SK-N-SH (cell line): ENCODE measurements at regions not wholly inside any gene's neighbourhood (a gene's known extent, or its start where the extent isn't known, plus 50 kb on each side); places are given as distances from the start of the nearest gene placed in this dataset.

Source experiments
- CTCF ChIA-PET: fragments of 300-600, 350-600 bp; formaldehyde crosslinking; extraction: SDS; loops from one replicate; lab custom pipeline; 2021; lab: Yijun Ruan, JAX
- POLR2A ChIA-PET: fragments of 350-600 bp; sonication (Branson Sonifier 250); formaldehyde crosslinking; extraction: SDS; loops from one replicate; lab custom pipeline; 2020; ENCODE audit warnings: antibody characterized with exemption, inconsistent platforms; lab: Yijun Ruan, JAX
- DNase-seq: peaks from one replicate; pipeline ENCODE4 v3.0.0; 2012
- H2AFZ ChIP-seq: fragments of 200-600 bp; sonication (generic); 2 replicates; pipeline ENCODE4 v1.8.1; 2016; ENCODE audit warnings: antibody characterized with exemption, mild to moderate bottlenecking, low read depth
- H3F3A ChIP-seq: fragments of 200-600 bp; sonication (generic); replicated peaks from 2 replicates; pipeline ENCODE3; 2016; ENCODE audit warnings: antibody characterized with exemption, mild to moderate bottlenecking; ENCODE audit not compliant: insufficient read depth
- H3K27ac ChIP-seq, 2 experiments: fragments of 200-500 bp in 1 of 2; fragments of 200-600 bp in 1 of 2; sonication (Bioruptor generic) in 1 of 2; sonication (generic), shearing (Covaris generic) in 1 of 2; 2 replicates each; pipeline versions ENCODE4 v1.5.1 to v1.6.1; 2014 to 2016; ENCODE audit warnings: low read depth in 2 of 2, inconsistent platforms in 1 of 2, low read length in 1 of 2, mild to moderate bottlenecking in 1 of 2, mixed read lengths in 1 of 2
- H3K27me3 ChIP-seq: fragments of 200-600 bp; sonication (generic), shearing (Covaris generic); 2 replicates; pipeline ENCODE4 v1.6.1; 2016; ENCODE audit warnings: mixed run types; ENCODE audit not compliant: insufficient read depth
- H3K36me3 ChIP-seq, 2 experiments: fragments of 200-500 bp in 1 of 2; fragments of 200-600 bp in 1 of 2; sonication (Bioruptor generic) in 1 of 2; sonication (generic) in 1 of 2; replicated peaks in 1 of 2; 2 replicates each; pipeline versions ENCODE3 to v1.5.1; 2014 to 2016; ENCODE audit warnings: low read length in 1 of 2, mild to moderate bottlenecking in 1 of 2; ENCODE audit not compliant: insufficient read depth in 2 of 2, control insufficient read depth in 1 of 2
- H3K4me1 ChIP-seq, 2 experiments: fragments of 200-500 bp in 1 of 2; fragments of 200-600 bp in 1 of 2; sonication (Bioruptor generic) in 1 of 2; sonication (generic), shearing (Covaris generic) in 1 of 2; 2 replicates each; pipeline versions ENCODE4 v1.5.1 to v1.6.1; 2014 to 2016; ENCODE audit warnings: low read depth in 1 of 2, low read length in 1 of 2, mixed run types in 1 of 2; ENCODE audit not compliant: insufficient read depth in 2 of 2, control insufficient read depth in 1 of 2
- H3K4me2 ChIP-seq: fragments of 200-600 bp; sonication (generic), shearing (Covaris generic); 2 replicates; pipeline ENCODE4 v1.6.1; 2017; ENCODE audit warnings: mixed run types
- H3K4me3 ChIP-seq, 2 experiments: fragments of 200-500 bp in 1 of 2; fragments of 200-600 bp in 1 of 2; sonication (Bioruptor generic) in 1 of 2; sonication (generic), shearing (Covaris generic) in 1 of 2; 2 replicates each; pipeline versions ENCODE4 v1.5.1 to v1.8.1; 2014 to 2016; ENCODE audit warnings: low read depth in 2 of 2, inconsistent platforms in 1 of 2, low read length in 1 of 2, mild to moderate bottlenecking in 1 of 2, mixed read lengths in 1 of 2, moderate library complexity in 1 of 2
- H3K79me2 ChIP-seq: fragments of 200-600 bp; sonication (generic); 2 replicates; pipeline ENCODE4 v1.8.1; 2017; ENCODE audit warnings: mild to moderate bottlenecking; ENCODE audit not compliant: insufficient read depth
- H3K9ac ChIP-seq: fragments of 200-600 bp; sonication (generic); 2 replicates; pipeline ENCODE4 v1.6.1; 2017; ENCODE audit warnings: mixed run types
- H3K9me2 ChIP-seq: fragments of 200-600 bp; sonication (generic); 2 replicates; pipeline ENCODE4 v1.6.1; 2017; ENCODE audit warnings: mixed run types
- H3K9me3 ChIP-seq: fragments of 200-600 bp; sonication (generic); 2 replicates; pipeline ENCODE4 v1.6.1; 2017; ENCODE audit warnings: mixed run types, mild to moderate bottlenecking, moderate library complexity
- H4K20me1 ChIP-seq: fragments of 200-600 bp; sonication (generic); 2 replicates; pipeline ENCODE4 v1.6.1; 2017; ENCODE audit warnings: mild to moderate bottlenecking, mixed run types; ENCODE audit not compliant: insufficient read depth
- CHD2 ChIP-seq: fragments of 150-350 bp; IDR thresholded peaks from 2 replicates; pipeline ENCODE4 v1.6.1; 2018; ENCODE audit warnings: low read length; ENCODE audit not compliant: partially characterized antibody
- CTCF ChIP-seq: fragments of 200-600 bp; sonication (generic); IDR thresholded peaks from 2 replicates; pipeline ENCODE4 v1.6.1; 2017; ENCODE audit warnings: antibody characterized with exemption, mild to moderate bottlenecking, moderate library complexity
- EP300 ChIP-seq, 2 experiments: IDR thresholded peaks; 2 replicates each; pipeline versions ENCODE4 v1.4.0 to v1.6.1; 2012; ENCODE audit warnings: borderline replicate concordance in 1 of 2, low read depth in 1 of 2, low read length in 1 of 2
- FOXJ3 ChIP-seq: sonication (generic); formaldehyde crosslinking; IDR thresholded peaks from 2 replicates; pipeline ENCODE4 v1.5.1; 2020; ENCODE audit warnings: mild to moderate bottlenecking, missing genetic modification reagents
- FOXM1 ChIP-seq: IDR thresholded peaks from 2 replicates; pipeline ENCODE4 v1.4.0; 2012; ENCODE audit warnings: low read depth, mild to moderate bottlenecking
- GATA2 ChIP-seq: sonication (generic); formaldehyde crosslinking; IDR thresholded peaks from 2 replicates; pipeline ENCODE4 v1.5.0; 2020; ENCODE audit warnings: mild to moderate bottlenecking, missing genetic modification reagents
- JUND ChIP-seq: IDR thresholded peaks from 2 replicates; pipeline ENCODE4 v1.4.0; 2012
- NFIC ChIP-seq: IDR thresholded peaks from 2 replicates; pipeline ENCODE4 v1.4.0; 2012; ENCODE audit warnings: borderline replicate concordance
- RAD21 ChIP-seq: IDR thresholded peaks from 2 replicates; pipeline ENCODE4 v1.6.1; 2012; ENCODE audit warnings: mild to moderate bottlenecking, low read length
- REST ChIP-seq: IDR thresholded peaks from 2 replicates; pipeline ENCODE4 v1.6.1; 2012; ENCODE audit warnings: mild to moderate bottlenecking, low read depth, low read length, moderate library complexity
- RXRA ChIP-seq: IDR thresholded peaks from 2 replicates; pipeline ENCODE4 v1.4.0; 2012; ENCODE audit warnings: low read depth, mild to moderate bottlenecking, borderline replicate concordance
- SIN3A ChIP-seq: IDR thresholded peaks from 2 replicates; pipeline ENCODE4 v1.6.1; 2012; ENCODE audit warnings: low read depth, mild to moderate bottlenecking, low read length, moderate library complexity, borderline replicate concordance
- SMC3 ChIP-seq: IDR thresholded peaks from 2 replicates; pipeline ENCODE4 v1.6.1; 2012; ENCODE audit warnings: low read depth, low read length, improper control_type of control experiment
- TAF1 ChIP-seq: IDR thresholded peaks from 2 replicates; pipeline ENCODE4 v1.6.1; 2012; ENCODE audit warnings: low read depth, mild to moderate bottlenecking, low read length, moderate library complexity, borderline replicate concordance
- TCF12 ChIP-seq: IDR thresholded peaks from 2 replicates; pipeline ENCODE4 v1.4.0; 2012
- TEAD4 ChIP-seq: IDR thresholded peaks from 2 replicates; pipeline ENCODE4 v1.4.0; 2012; ENCODE audit warnings: mild to moderate bottlenecking, borderline replicate concordance; ENCODE audit not compliant: insufficient read depth
- YY1 ChIP-seq: IDR thresholded peaks from 2 replicates; pipeline ENCODE4 v1.4.0; 2012; ENCODE audit warnings: low read depth, mild to moderate bottlenecking
- ZBTB33 ChIP-seq: IDR thresholded peaks from 2 replicates; pipeline ENCODE4 v1.4.0; 2012; ENCODE audit warnings: low read depth, borderline replicate concordance
- WGBS: methylation state at CpG from one replicate; pipeline ENCODE4 v1.1.6; 2017; ENCODE audit warnings: low lambda C conversion rate; 5-methylcytosine and 5-hydroxymethylcytosine counted together

GRCh38 chr7:88689821-88690220 lies 69.7 kb upstream of the ZNF804B start (continued):
- TF ChIP-seq SIN3A (no peak), REST (no peak), ZBTB33 (no peak), RXRA (no peak), GATA2 (CRISPR knock-in tag) (no peak), YY1 (no peak)

- Histone ChIP-seq H3K79me2 (no peaks in the 10 kb centered on the region), H3K9me3 (no peaks in the 10 kb centered on the region), H3F3A (no peaks in the 10 kb centered on the region), H3K36me3 (no peaks in the 10 kb centered on the region), H3K27ac (no peak overlapping the region), H3K27me3 (no peaks in the 10 kb centered on the region; the same call in 1 of the 2 replicates), H4K20me1 (no peaks in the 10 kb centered on the region), H3K4me3 (no peak overlapping the region)
- POLR2A ChIA-PET: no interaction called here
- CTCF ChIA-PET: interaction anchor here (1.1 kb wide), 1 partner anchor 342 kb away, joined by 3 read pairs; no protein-coding TSS in a partner anchor
- WGBS: 20% methylated on average over 1 of the region's 1 CpG
- TF ChIP-seq ZBTB33 (no peak), FOXJ3 (CRISPR knock-in tag) (no peak), EP300 (IDR thresholded peaks at IDR 0.05; ENCODE audit: borderline replicate concordance in 1 of 2, low read depth in 1 of 2, low read length in 1 of 2) (no peak), FOXM1 (no peak), NFIC (no peak), CTCF (no peak), CHD2 (no peak), TEAD4 (no peak), GATA2 (CRISPR knock-in tag) (no peak), RXRA (no peak), TCF12 (no peak), SMC3 (no peak), TAF1 (no peak), JUND (no peak), RAD21 (no peak), YY1 (no peak)
- TF ChIP-seq, all 33 proteins: peak for 0
- H3K9me2 ChIP-seq: peaks cover 5% of the 10 kb centered on the region
- H2AFZ ChIP-seq: no peak overlapping the region
- H3K4me2 ChIP-seq: no peak overlapping the region
- DNase-seq: no peak
- no peaks in the 10 kb centered on the region for H3K4me1 ChIP-seq
- H3K9ac ChIP-seq: no peak overlapping the region
These were observed 71.3 kb upstream of the ZNF804B start for GRCh38 chr7:88688222-88688621.
